MM.1S (cell line): ENCODE measurements at regions not wholly inside any gene's neighbourhood (a gene's known extent, or its start where the extent isn't known, plus 50 kb on each side); places are given as distances from the start of the nearest gene placed in this dataset.

Source experiments
- CTCF ChIP-seq: fragments of 300-600 bp; sonication (generic); IDR thresholded peaks from 2 replicates; pipeline ENCODE4 v1.5.1; 2016; ENCODE audit warnings: antibody characterized with exemption, low read length, mixed read lengths
- EZH2 ChIP-seq: fragments of 300-600 bp; sonication (generic); optimal IDR thresholded peaks from 2 replicates; pipeline ENCODE3; 2017; ENCODE audit warnings: low read depth, mild to moderate bottlenecking, antibody characterized with exemption, low read length, mixed read lengths

GRCh38 chr4:81673961-81674360 is 202.3 kb upstream of the RASGEF1B start:
- TF ChIP-seq EZH2 (no peak), CTCF (no peak)
